Loucy (cell line): ENCODE measurements at regions not wholly inside any gene's neighbourhood (a gene's known extent, or its start where the extent isn't known, plus 50 kb on each side); places are given as distances from the start of the nearest gene placed in this dataset.

ENCODE experiments used
- H2AFZ ChIP-seq: fragments of 200-600 bp; sonication (generic); 2 replicates; pipeline ENCODE4 v1.6.0; 2016; ENCODE audit warnings: antibody characterized with exemption, mild to moderate bottlenecking, low read length, moderate library complexity
- H3F3A ChIP-seq: fragments of 200-600 bp; 2 replicates; pipeline ENCODE4 v1.6.0; 2016; ENCODE audit warnings: antibody characterized with exemption, low read depth, mild to moderate bottlenecking
- H3K27me3 ChIP-seq: fragments of 200-600 bp; sonication (generic); 2 replicates; pipeline ENCODE4 v1.6.1; 2014; ENCODE audit warnings: low read length, mild to moderate bottlenecking; ENCODE audit not compliant: insufficient read depth, poor library complexity, severe bottlenecking
- H3K36me3 ChIP-seq: fragments of 200-600 bp; sonication (generic); 2 replicates; pipeline ENCODE4 v1.6.1; 2016; ENCODE audit warnings: low read length; ENCODE audit not compliant: insufficient read depth
- H3K4me1 ChIP-seq: fragments of 200-600 bp; sonication (generic); 2 replicates; pipeline ENCODE4 v1.5.1; 2014; ENCODE audit warnings: low read length, mild to moderate bottlenecking; ENCODE audit not compliant: insufficient read depth, poor library complexity, severe bottlenecking
- H3K4me2 ChIP-seq: fragments of 200-600 bp; sonication (generic); 2 replicates; pipeline ENCODE4 v1.6.0; 2014; ENCODE audit warnings: antibody characterized with exemption, low read length, low read depth, mild to moderate bottlenecking; ENCODE audit not compliant: poor library complexity, severe bottlenecking
- H3K4me3 ChIP-seq: fragments of 200-600 bp; sonication (generic); 2 replicates; pipeline ENCODE4 v1.5.1; 2014; ENCODE audit warnings: low read length, mild to moderate bottlenecking, mixed read lengths; ENCODE audit not compliant: poor library complexity, severe bottlenecking
- H3K79me2 ChIP-seq: fragments of 200-600 bp; sonication (generic); 2 replicates; pipeline ENCODE4 v1.6.1; 2014; ENCODE audit warnings: low read length; ENCODE audit not compliant: insufficient read depth
- H3K9ac ChIP-seq: fragments of 200-600 bp; sonication (generic); 2 replicates; pipeline ENCODE4 v1.6.0; 2014; ENCODE audit warnings: mild to moderate bottlenecking, low read depth, low read length, moderate library complexity; ENCODE audit not compliant: poor library complexity, severe bottlenecking
- H3K9me2 ChIP-seq: fragments of 200-600 bp; sonication (generic); replicated peaks from 2 replicates; pipeline ENCODE4 v1.6.1; 2016; ENCODE audit warnings: low read depth, low read length, mixed read lengths
- H3K9me3 ChIP-seq: fragments of 200-600 bp; sonication (generic); 2 replicates; pipeline ENCODE4 v1.6.1; 2014; ENCODE audit warnings: mild to moderate bottlenecking, antibody characterized with exemption, low read length, low read depth; ENCODE audit not compliant: insufficient read depth
- H4K20me1 ChIP-seq: fragments of 200-600 bp; sonication (generic); 2 replicates; pipeline ENCODE4 v1.6.0; 2014; ENCODE audit warnings: antibody characterized with exemption, low read length, mild to moderate bottlenecking; ENCODE audit not compliant: insufficient read depth, poor library complexity, severe bottlenecking
- EZH2phosphoT487 ChIP-seq: fragments of 200-600 bp; IDR thresholded peaks from 2 replicates; pipeline ENCODE4 v1.6.1; 2018; ENCODE audit warnings: antibody characterized with exemption, mild to moderate bottlenecking, moderate library complexity, borderline replicate concordance
- TF ChIP-seq, protein P1 (sequence below): fragments of 200-600 bp; sonication (generic); conservative IDR thresholded peaks from 2 replicates; pipeline ENCODE4 v1.5.1; 2014; ENCODE audit warnings: mild to moderate bottlenecking, antibody characterized with exemption, low read length

- Histone ChIP-seq H3K4me1 (no peaks in the 10 kb centered on the region), H3F3A (no peaks in the 10 kb centered on the region), H4K20me1 (no peaks in the 10 kb centered on the region), H2AFZ (no peak overlapping the region), H3K9me2 (no peaks in the 10 kb centered on the region), H3K9ac (no peak overlapping the region), H3K36me3 (no peaks in the 10 kb centered on the region), H3K4me2 (no peak overlapping the region), H3K27me3 (no peaks in the 10 kb centered on the region), H3K4me3 (no peak overlapping the region), H3K9me3 (peaks cover 4% of the 10 kb centered on the region; the same call in 1 of the 2 replicates), H3K79me2 (no peaks in the 10 kb centered on the region)
- TF ChIP-seq EZH2phosphoT487: no peak
- TF ChIP-seq, protein P1, sequence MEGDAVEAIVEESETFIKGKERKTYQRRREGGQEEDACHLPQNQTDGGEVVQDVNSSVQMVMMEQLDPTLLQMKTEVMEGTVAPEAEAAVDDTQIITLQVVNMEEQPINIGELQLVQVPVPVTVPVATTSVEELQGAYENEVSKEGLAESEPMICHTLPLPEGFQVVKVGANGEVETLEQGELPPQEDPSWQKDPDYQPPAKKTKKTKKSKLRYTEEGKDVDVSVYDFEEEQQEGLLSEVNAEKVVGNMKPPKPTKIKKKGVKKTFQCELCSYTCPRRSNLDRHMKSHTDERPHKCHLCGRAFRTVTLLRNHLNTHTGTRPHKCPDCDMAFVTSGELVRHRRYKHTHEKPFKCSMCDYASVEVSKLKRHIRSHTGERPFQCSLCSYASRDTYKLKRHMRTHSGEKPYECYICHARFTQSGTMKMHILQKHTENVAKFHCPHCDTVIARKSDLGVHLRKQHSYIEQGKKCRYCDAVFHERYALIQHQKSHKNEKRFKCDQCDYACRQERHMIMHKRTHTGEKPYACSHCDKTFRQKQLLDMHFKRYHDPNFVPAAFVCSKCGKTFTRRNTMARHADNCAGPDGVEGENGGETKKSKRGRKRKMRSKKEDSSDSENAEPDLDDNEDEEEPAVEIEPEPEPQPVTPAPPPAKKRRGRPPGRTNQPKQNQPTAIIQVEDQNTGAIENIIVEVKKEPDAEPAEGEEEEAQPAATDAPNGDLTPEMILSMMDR: no peak
Observed at GRCh38 chr18:51630706-51631105, 433.2 kb upstream of the MEX3C start.

GRCh38 chr18:51637881-51638280, 440.4 kb upstream of the MEX3C start:
- TF ChIP-seq, protein P1: no peak
- no peak for TF ChIP-seq EZH2phosphoT487
- Histone ChIP-seq H3K9ac (no peak overlapping the region), H3K79me2 (no peaks in the 10 kb centered on the region), H3K9me3 (no peaks in the 10 kb centered on the region), H3F3A (no peaks in the 10 kb centered on the region), H2AFZ (no peak overlapping the region), H4K20me1 (no peaks in the 10 kb centered on the region), H3K36me3 (no peaks in the 10 kb centered on the region), H3K27me3 (no peaks in the 10 kb centered on the region), H3K4me1 (no peaks in the 10 kb centered on the region), H3K4me3 (no peak overlapping the region), H3K9me2 (no peaks in the 10 kb centered on the region), H3K4me2 (no peak overlapping the region)

DNA sequence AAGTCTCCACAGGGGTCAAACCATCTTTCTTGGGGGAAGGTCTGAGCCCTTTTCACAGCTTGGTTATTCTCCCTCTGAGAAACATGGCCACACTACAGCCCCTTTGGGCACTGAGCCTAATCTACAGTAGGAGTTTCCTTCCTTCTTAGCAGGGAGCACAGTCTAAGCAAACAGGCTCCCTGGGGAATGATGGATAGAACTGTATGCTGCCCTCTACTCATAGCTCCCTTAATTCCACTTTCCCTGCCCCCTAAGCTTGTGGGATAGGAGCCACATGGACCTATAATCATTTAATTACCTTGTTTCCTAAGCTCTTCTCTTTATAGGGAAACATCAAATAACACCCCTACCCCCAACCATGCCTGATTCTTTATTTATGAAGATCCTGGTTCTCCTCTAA, 442.1 kb upstream of the MEX3C start:
- no peaks in the 10 kb centered on the region for H3F3A ChIP-seq
- no peaks in the 10 kb centered on the region for H3K79me2 ChIP-seq
- no peak overlapping the region for H3K4me2 ChIP-seq
- TF ChIP-seq EZH2phosphoT487: no peak
- TF ChIP-seq, protein P1: no peak
- H4K20me1 ChIP-seq: no peaks in the 10 kb centered on the region
- no peak overlapping the region for H3K4me3 ChIP-seq
- H3K9me2 ChIP-seq: no peaks in the 10 kb centered on the region
- no peaks in the 10 kb centered on the region for H3K4me1 ChIP-seq
- no peak overlapping the region for H3K9ac ChIP-seq
- no peaks in the 10 kb centered on the region for H3K36me3 ChIP-seq
- H3K27me3 ChIP-seq: no peaks in the 10 kb centered on the region
- H3K9me3 ChIP-seq: no peaks in the 10 kb centered on the region
- H2AFZ ChIP-seq: no peak overlapping the region
